ENCODE measurements at regions not wholly inside any gene's neighbourhood (a gene's known extent, or its start where the extent isn't known, plus 50 kb on each side); places are given as distances from the start of the nearest gene placed in this dataset.
"Not testable (repeated sequence)": the region's sequence is repeated elsewhere in the genome, so short reads cannot be mapped to it uniquely, and the experiment has no call there.

DNA sequence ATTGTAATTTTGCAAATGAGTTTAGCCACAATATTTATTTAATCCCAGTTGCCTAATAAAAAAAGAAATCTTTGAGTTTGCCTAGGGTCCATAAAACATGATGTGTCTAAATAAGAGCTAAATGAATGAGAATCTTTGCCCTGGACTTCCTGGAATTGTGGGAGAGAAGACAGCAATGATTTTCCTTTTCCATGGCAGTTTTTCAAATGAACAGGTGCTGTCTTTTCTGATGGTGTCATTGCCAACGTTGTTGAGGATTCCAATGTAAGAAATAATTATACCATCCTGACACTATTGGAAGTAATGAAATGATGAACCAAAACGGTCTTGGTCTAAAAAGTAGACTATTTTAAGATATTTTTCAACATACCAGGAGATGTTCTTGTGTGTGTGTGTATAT is 984.7 kb upstream of the CELF2 start:
- DNase-seq (no peak), ATAC-seq (no peak)
- no peaks in the 10 kb centered on the region for H3K9me3 ChIP-seq (ENCODE audit: control insufficient read depth, low read length, poor library complexity, severe bottlenecking)
- H3K27me3 Mint-ChIP-seq, result peaks cover 2% of the 10 kb centered on the region
- H3K36me3 Mint-ChIP-seq (ENCODE audit: low read depth), result no peaks in the 10 kb centered on the region
- H3K4me1 Mint-ChIP-seq, result no peaks in the 10 kb centered on the region
- H3K4me3 Mint-ChIP-seq, result no peak overlapping the region
- no peak overlapping the region for H3K27ac Mint-ChIP-seq

DNA sequence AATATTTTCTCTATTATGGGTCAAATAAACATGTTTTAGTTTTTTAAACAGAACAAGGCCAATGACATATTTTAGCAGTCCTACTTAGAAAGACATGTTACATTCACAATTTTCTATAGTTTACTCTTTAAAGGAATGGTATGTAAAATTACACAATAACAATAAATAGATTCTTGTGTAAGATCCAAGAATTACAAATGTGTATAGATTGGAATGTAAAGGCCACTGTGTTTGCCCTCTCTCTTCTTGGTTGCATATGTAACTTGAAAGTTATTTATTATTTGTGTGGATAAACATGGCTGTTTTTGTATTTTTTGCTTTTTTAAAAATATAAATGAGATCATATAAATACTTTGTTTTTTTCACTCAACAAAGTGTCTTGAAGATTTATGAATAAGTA is 979.3 kb upstream of the CELF2 start:
- no peak for ATAC-seq
- H3K27ac Mint-ChIP-seq, result no peak overlapping the region
- H3K36me3 Mint-ChIP-seq (ENCODE audit: low read depth), result no peaks in the 10 kb centered on the region
- peaks cover 5% of the 10 kb centered on the region for H3K4me1 Mint-ChIP-seq
- H3K4me3 Mint-ChIP-seq, result no peak overlapping the region
- peaks cover 7% of the 10 kb centered on the region for H3K27me3 Mint-ChIP-seq
- DNase-seq, result no peak
- no peaks in the 10 kb centered on the region for H3K9me3 ChIP-seq (ENCODE audit: control insufficient read depth, low read length, poor library complexity, severe bottlenecking)

DNA sequence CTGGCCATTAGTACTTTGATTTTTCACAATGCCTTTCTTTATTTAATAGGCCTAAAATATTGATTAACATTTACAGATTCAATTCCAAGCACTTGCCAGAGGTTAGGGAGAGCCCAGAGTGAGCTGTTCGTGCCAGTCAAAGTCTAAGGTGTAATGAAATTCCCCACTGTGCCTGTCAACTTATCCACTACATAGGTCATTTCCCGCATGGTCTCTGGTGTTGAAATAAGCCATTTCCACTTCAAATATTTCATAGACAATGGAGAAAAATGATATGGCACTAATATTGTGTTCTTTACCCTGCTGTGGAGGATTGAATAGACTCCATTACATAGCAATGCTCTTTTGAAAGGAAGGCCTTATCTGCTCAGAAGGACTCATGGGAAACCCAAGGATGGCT is 978.1 kb upstream of the CELF2 start:
- H3K36me3 Mint-ChIP-seq (ENCODE audit: low read depth), result no peaks in the 10 kb centered on the region
- ATAC-seq, result no peak
- no peaks in the 10 kb centered on the region for H3K9me3 ChIP-seq (ENCODE audit: control insufficient read depth, low read length, poor library complexity, severe bottlenecking)
- peaks cover 7% of the 10 kb centered on the region for H3K27me3 Mint-ChIP-seq
- peaks cover 5% of the 10 kb centered on the region for H3K4me1 Mint-ChIP-seq
- no peak overlapping the region for H3K27ac Mint-ChIP-seq
- H3K4me3 Mint-ChIP-seq, result no peak overlapping the region
- no peak for DNase-seq

DNA sequence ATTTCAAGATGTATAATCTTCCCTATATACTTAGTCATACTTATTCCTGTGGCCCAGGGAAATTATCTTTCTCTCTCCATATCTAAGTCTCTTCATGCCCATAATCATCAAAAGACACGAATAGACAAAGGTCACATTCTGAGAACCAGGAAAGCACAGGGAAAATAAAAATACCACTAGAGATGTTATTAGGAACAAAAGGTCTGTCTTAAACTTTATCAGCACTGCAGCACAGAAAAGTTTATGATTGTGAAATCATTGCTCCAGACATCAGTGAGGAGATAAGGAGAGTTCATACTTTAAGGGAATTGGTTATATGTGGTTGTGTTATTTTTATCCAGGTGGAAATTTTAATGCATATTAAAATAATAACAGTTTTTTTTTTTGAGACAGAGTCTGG is 974.6 kb upstream of the CELF2 start:
- peaks cover 12% of the 10 kb centered on the region for H3K27me3 Mint-ChIP-seq

DNA sequence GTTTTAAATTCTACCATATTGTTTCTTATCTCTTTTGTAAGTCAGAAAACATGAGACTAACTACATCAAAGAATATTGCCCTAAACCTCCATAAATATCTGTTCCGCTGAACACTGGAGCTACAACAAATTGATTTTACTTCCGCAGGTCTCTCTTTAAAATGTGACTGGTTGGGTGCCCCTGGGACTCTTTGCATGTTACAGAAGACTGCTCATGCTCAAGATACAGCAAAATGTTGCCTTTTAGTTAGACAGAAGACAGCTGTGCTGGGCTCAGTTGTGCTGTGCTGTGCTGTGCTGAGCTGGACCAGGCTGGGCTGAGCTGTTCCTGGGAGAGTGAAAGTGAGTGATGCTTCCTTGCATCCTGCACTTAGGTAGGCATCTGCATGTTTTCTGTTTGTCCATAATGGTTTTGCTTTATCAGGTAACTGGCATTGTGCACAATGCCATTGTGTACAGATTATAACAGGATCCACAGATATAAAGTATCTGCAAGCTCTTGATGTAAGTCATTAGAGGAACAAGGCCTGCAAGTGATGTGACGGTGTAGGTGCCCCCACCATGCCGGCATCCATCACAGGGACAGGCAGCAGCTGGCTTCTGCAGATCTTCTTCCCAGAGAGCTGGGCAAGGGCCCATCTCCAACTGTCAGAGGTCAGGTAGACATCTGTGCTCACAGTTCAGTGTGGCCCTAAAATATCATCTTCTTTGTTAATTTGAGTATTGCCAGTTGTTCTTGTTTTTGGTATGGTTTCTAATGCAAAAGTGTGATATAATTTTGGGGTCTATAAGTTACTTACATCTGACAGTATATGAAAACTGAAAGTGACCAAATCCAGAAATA is 972.5 kb upstream of the CELF2 start:
- Mint-ChIP-seq H3K27ac (no peak overlapping the region), H3K36me3 (ENCODE audit: low read depth) (no peaks in the 10 kb centered on the region), H3K4me3 (no peak overlapping the region), H3K4me1 (peaks cover 5% of the 10 kb centered on the region), H3K27me3 (peaks cover 7% of the 10 kb centered on the region)
- ATAC-seq, result no peak
- DNase-seq, result no peak
- no peaks in the 10 kb centered on the region for H3K9me3 ChIP-seq (ENCODE audit: control insufficient read depth, low read length, poor library complexity, severe bottlenecking)

More for the DNA sequence above, 974.6 kb upstream of the CELF2 start:
- no peak for ATAC-seq
- Mint-ChIP-seq H3K36me3 (ENCODE audit: low read depth) (no peaks in the 10 kb centered on the region), H3K4me3 (no peak overlapping the region), H3K4me1 (peaks cover 5% of the 10 kb centered on the region), H3K27ac (no peak overlapping the region)
- no peaks in the 10 kb centered on the region for H3K9me3 ChIP-seq (ENCODE audit: control insufficient read depth, low read length, poor library complexity, severe bottlenecking)
- no peak for DNase-seq

DNA sequence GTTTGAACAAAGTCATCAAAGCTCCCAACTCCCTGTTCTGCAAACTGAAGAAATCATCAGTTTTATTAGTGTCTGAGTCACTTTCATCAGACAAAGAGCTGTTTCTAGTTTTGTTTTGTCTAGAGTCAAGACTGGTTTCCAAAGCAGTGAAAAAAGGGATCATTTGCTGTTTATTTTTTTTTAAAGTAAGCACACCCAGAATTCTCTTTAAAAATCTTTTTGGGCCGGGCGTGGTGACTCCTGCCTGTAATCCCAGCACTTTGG is 972.0 kb upstream of the CELF2 start:
- Mint-ChIP-seq H3K27me3 (peaks cover 6% of the 10 kb centered on the region), H3K36me3 (ENCODE audit: low read depth) (no peaks in the 10 kb centered on the region)

DNA sequence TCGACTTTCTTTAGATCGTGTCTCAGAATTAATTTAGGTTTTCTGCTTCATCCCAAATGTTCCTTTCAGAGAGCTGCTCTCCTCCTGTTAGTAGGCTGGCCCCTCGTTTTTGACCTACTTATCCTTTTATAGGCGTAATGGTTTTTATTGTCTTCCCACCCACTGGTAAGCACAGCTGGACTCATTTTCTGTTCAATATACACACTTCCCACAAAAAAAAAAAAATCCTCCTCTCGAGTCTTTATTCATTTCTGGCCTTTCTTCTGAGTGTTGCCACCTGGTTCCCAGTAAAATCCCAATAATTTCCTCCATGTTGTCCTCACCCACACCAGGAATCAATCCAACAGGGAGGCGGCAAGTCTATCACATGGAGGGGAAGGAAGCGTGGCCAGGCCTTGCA is 970.2 kb upstream of the CELF2 start:
- DNase-seq (no peak), ATAC-seq (no peak)
- H3K9me3 ChIP-seq (ENCODE audit: control insufficient read depth, low read length, poor library complexity, severe bottlenecking), result no peaks in the 10 kb centered on the region
- Mint-ChIP-seq H3K27me3 (peaks cover 12% of the 10 kb centered on the region), H3K4me3 (no peak overlapping the region), H3K4me1 (peaks cover 3% of the 10 kb centered on the region), H3K36me3 (ENCODE audit: low read depth) (no peaks in the 10 kb centered on the region), H3K27ac (no peak overlapping the region)

More for the DNA sequence above, 972.0 kb upstream of the CELF2 start:
- Mint-ChIP-seq H3K4me3 (no peak overlapping the region), H3K27ac (no peak overlapping the region), H3K4me1 (peaks cover 5% of the 10 kb centered on the region)
- DNase-seq (no peak), ATAC-seq (no peak)
- no peaks in the 10 kb centered on the region for H3K9me3 ChIP-seq (ENCODE audit: control insufficient read depth, low read length, poor library complexity, severe bottlenecking)

DNA sequence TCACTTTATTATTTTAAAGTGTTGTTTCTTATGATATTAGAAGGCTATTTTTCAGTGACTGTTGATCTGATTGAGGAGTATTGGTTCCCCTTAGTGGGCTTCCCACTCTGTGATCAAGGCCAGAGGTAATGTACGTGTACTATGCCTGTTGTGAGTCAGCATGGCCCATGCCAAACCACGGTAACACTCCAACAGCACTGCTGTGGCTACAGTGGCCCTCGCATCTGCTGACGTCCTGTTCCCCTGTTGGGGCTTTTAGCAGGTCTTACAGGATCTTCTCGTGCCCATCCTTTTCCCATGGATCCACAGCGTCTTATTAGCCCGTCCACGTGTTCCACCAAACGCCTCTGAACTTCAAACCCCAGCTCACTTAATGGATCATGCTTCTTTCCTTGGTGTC is 964.6 kb upstream of the CELF2 start:
- no peak overlapping the region for H3K4me3 Mint-ChIP-seq
- no peaks in the 10 kb centered on the region for H3K4me1 Mint-ChIP-seq
- H3K9me3 ChIP-seq (ENCODE audit: control insufficient read depth, low read length, poor library complexity, severe bottlenecking), result no peaks in the 10 kb centered on the region
- peaks cover 38% of the 10 kb centered on the region for H3K27me3 Mint-ChIP-seq
- no peaks in the 10 kb centered on the region for H3K36me3 Mint-ChIP-seq (ENCODE audit: low read depth)
- DNase-seq (no peak), ATAC-seq (no peak)
- no peak overlapping the region for H3K27ac Mint-ChIP-seq

DNA sequence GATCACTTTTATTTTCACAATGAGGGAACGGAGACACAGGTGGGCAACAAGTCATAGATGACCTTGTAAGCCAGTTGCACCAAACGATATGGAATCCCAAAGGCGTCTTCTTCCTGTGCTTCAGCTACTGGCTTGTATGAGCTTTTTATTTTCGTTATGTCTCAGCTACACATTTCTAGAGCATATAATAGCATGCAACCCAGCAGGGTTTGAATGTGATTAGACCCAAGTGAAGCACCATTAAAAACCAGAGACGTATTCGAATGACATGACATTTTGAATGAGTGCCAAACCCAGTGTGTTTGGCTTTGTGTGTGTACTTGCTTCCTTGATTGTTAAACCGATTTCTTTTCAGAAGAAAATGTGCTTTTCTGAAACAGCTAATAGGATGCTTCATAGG is 963.2 kb upstream of the CELF2 start:
- Mint-ChIP-seq H3K4me3 (no peak overlapping the region), H3K36me3 (ENCODE audit: low read depth) (no peaks in the 10 kb centered on the region), H3K4me1 (no peaks in the 10 kb centered on the region), H3K27me3 (peaks cover 42% of the 10 kb centered on the region), H3K27ac (no peak overlapping the region)
- ATAC-seq (no peak), DNase-seq (no peak)
- H3K9me3 ChIP-seq (ENCODE audit: control insufficient read depth, low read length, poor library complexity, severe bottlenecking), result no peaks in the 10 kb centered on the region

DNA sequence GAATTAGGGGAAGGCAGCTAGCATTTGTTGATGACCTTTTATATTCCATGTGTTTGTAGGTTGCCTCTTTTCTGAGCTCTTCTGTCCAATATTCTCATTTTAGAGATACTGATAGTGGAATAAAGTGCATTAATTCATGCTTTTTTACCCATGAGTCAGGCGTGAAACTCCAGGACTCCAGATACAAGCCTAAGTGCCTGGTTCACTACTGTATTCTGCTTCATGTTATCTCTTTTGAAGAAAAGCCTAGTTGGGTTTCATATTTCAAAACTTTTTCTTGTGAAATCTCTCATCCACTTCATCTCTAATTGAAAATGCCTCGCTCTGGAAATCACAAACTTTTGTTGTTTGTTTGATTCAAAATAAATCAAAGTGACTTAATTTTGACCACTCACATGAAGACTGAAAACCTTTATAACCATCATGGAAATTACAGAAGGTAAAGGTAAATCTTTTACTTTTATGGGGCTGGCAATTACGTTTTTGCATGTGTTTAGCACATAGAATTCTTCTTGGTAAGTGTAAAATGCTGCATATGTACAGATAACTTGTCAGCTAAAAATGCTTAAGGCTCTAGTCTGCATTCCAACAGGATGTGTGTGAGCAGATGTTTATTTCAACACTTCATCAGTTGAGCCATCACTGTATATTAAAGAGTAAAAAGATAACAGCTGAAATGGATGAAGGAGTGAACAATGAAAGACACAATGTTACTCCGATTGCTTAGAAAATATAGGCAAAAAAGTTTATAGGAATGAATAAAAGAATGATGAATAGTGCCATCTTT is 961.8 kb upstream of the CELF2 start:
- H3K27me3 Mint-ChIP-seq, result peaks cover 39% of the 10 kb centered on the region
- H3K9me3 ChIP-seq (ENCODE audit: control insufficient read depth, low read length, poor library complexity, severe bottlenecking), result no peaks in the 10 kb centered on the region
- H3K27ac Mint-ChIP-seq, result no peak overlapping the region
- no peak for ATAC-seq
- no peak overlapping the region for H3K4me3 Mint-ChIP-seq
- no peak for DNase-seq
- no peaks in the 10 kb centered on the region for H3K36me3 Mint-ChIP-seq (ENCODE audit: low read depth)
- no peaks in the 10 kb centered on the region for H3K4me1 Mint-ChIP-seq

DNA sequence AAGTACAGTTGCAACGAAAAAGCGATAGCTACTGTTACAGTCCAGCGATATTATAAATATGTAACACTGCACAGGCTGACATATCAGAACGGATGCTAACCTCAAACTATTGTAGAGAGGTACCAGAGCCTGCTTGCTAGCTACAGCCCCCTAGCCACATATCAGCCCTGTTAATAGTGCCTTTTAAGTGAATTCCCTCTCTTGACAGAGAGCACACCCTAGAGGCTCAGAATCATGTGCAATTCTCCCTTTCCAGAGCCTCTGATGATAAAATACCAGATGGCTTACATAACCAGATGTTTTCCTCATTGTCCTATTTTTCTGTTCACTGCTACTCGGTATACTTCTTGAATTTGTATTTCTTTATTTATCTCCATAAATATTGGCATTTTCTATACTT is 960.7 kb upstream of the CELF2 start:
- Mint-ChIP-seq H3K27ac (no peak overlapping the region), H3K27me3 (peaks cover 35% of the 10 kb centered on the region), H3K4me3 (no peak overlapping the region), H3K4me1 (no peaks in the 10 kb centered on the region), H3K36me3 (ENCODE audit: low read depth) (no peaks in the 10 kb centered on the region)
- no peak for ATAC-seq
- H3K9me3 ChIP-seq (ENCODE audit: control insufficient read depth, low read length, poor library complexity, severe bottlenecking), result no peaks in the 10 kb centered on the region
- DNase-seq, result no peak

DNA sequence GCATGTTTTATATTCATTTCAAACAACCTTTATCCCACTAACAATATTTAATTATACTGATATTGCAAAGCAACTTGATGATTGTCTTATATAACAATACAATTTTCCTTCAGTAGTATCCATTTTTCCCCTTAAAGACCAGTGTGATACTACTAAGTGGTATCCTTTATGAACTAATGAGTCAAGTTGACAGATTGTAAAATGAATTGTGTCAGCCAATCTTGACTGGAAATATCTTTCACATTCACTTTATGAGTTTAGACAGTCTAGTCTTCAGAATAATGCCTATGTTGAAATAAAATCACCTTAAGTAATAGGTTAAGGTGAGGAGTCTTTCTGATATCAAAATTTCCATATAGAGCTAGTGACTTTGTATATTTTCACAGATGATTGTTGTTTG is 950.0 kb upstream of the CELF2 start:
- no peaks in the 10 kb centered on the region for H3K9me3 ChIP-seq (ENCODE audit: control insufficient read depth, low read length, poor library complexity, severe bottlenecking)
- H3K4me1 Mint-ChIP-seq, result no peaks in the 10 kb centered on the region
- no peaks in the 10 kb centered on the region for H3K27me3 Mint-ChIP-seq
- ATAC-seq (no peak), DNase-seq (no peak)
- H3K27ac Mint-ChIP-seq, result no peak overlapping the region
- no peaks in the 10 kb centered on the region for H3K36me3 Mint-ChIP-seq (ENCODE audit: low read depth)
- no peak overlapping the region for H3K4me3 Mint-ChIP-seq

DNA sequence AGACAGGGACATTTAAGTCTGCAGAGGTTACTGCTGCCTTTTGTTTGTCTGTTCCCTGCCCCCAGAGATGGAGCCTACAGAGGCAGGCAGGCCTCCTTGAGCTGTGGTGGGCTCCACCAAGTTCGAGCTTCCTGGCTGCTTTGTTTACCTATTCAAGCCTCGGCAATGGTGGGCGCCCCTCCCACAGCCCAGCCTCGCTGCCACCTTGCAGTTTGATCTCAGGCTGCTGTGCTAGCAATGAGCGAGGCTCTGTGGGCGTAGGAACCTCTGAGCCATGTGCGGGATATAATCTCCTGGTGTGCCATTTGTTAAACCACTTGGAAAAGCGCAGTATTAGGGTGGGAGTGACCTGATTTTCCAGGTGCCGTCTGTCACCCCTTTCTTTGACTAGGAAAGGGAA is 942.8 kb upstream of the CELF2 start:
- H3K27me3 Mint-ChIP-seq, result not testable (repeated sequence)

DNA sequence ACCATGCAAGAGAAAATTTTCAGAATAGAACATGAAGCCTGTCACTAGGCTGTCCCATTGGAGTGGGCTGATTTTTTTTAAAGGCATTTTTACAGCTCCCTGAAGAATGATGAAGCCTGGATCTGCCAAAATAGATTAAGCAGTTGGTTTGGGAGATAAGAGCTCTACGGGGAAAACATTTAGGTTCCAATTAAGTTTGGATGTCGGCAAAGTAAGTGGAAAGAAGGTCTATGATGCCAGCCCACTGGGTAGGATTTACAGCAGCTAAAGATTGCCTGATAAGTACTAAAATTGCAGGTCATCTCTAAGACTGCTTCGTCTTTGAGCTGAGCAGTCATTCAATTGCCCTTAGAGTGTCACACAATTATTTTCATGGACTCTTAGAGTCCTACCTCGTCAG is 939.2 kb upstream of the CELF2 start:
- H3K36me3 Mint-ChIP-seq (ENCODE audit: low read depth), result peaks cover 5% of the 10 kb centered on the region
- no peaks in the 10 kb centered on the region for H3K9me3 ChIP-seq (ENCODE audit: control insufficient read depth, low read length, poor library complexity, severe bottlenecking)
- H3K27ac Mint-ChIP-seq, result no peak overlapping the region
- H3K4me1 Mint-ChIP-seq, result no peaks in the 10 kb centered on the region
- H3K27me3 Mint-ChIP-seq, result no peaks in the 10 kb centered on the region
- H3K4me3 Mint-ChIP-seq, result no peak overlapping the region
- DNase-seq, result no peak
- ATAC-seq, result no peak

More for the DNA sequence above, 942.8 kb upstream of the CELF2 start:
- not testable (repeated sequence) for H3K4me3 Mint-ChIP-seq; H3K4me1 Mint-ChIP-seq; DNase-seq; ATAC-seq; H3K36me3 Mint-ChIP-seq (ENCODE audit: low read depth); H3K9me3 ChIP-seq (ENCODE audit: control insufficient read depth, low read length, poor library complexity, severe bottlenecking); H3K27ac Mint-ChIP-seq
